22Rv1 (cell line): ENCODE measurements at regions not wholly inside any gene's neighbourhood (a gene's known extent, or its start where the extent isn't known, plus 50 kb on each side); places are given as distances from the start of the nearest gene placed in this dataset.

Experiments used
- H3K27ac ChIP-seq: fragments of 450-650 bp; 2 replicates; pipeline ENCODE4 v1.5.1; 2017
- ZFX ChIP-seq: fragments of 450-650 bp; IDR thresholded peaks from 2 replicates; pipeline ENCODE4 v1.6.1; 2017; ENCODE audit warnings: antibody characterized with exemption, borderline replicate concordance
- TF ChIP-seq, protein P1 (sequence below): fragments of 450-650 bp; IDR thresholded peaks from 2 replicates; pipeline ENCODE4 v1.5.1; 2017; ENCODE audit warnings: mild to moderate bottlenecking

DNA sequence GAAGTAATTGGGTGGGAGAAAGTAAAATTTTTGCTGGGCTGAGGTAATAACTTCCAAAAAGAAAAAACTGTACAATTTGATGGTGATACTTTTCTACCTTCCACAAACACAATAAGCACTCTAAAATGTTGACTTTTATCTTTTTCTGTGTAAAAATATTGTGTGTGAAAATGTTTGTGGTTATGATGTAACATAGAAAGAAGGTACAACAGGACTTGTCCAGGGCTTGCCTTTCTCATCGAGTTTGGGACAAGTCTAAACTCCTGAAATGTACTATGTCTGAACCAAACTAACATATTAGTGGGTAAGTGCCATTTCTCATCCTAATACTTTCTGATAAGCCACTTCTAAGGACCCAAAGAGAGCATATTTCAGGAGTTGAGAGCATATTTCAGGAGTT, 174.2 kb upstream of the PDGFD start:
- no peak overlapping the region for H3K27ac ChIP-seq
- TF ChIP-seq ZFX: no peak
- TF ChIP-seq, protein P1, sequence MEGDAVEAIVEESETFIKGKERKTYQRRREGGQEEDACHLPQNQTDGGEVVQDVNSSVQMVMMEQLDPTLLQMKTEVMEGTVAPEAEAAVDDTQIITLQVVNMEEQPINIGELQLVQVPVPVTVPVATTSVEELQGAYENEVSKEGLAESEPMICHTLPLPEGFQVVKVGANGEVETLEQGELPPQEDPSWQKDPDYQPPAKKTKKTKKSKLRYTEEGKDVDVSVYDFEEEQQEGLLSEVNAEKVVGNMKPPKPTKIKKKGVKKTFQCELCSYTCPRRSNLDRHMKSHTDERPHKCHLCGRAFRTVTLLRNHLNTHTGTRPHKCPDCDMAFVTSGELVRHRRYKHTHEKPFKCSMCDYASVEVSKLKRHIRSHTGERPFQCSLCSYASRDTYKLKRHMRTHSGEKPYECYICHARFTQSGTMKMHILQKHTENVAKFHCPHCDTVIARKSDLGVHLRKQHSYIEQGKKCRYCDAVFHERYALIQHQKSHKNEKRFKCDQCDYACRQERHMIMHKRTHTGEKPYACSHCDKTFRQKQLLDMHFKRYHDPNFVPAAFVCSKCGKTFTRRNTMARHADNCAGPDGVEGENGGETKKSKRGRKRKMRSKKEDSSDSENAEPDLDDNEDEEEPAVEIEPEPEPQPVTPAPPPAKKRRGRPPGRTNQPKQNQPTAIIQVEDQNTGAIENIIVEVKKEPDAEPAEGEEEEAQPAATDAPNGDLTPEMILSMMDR: no peak

DNA sequence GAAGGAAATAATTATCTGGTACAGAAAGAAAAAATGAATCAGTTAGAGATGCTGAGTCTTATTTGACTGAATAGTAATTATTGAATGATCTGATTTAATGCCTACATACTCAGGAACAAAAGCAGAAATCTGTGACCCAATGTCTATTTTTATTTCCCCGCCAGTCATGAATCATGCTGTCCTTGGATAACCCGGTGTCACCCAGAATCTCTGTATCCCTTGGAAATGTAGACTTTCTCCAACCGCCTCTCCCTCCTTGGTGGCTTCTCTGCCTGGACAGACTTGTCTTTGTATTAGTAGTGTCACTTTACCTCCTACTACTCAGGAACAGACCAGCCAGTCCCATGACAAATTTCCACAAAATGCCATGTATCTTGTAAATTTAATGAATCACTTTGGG, 173.3 kb upstream of the PDGFD start:
- TF ChIP-seq, protein P1: no peak
- TF ChIP-seq ZFX: no peak
- no peak overlapping the region for H3K27ac ChIP-seq

DNA sequence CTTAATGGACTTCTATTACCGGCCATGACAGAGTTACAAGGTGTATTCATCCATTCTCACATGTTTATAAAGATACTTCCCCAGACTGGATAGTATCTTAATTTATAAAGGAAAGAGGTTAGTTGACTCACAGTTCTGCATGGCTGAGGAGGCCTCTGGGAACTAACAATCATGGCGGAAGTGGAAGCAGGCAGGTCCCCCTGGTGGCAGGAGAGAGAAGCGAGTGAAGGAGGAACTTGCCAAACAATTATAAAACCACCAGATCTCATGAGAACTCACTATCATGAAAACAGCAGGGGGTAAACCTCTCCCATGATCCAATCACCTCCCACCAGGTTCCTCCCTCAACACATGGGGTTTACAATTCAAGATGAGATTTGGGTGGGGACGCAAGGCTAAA, 170.0 kb upstream of the PDGFD start:
- no peak overlapping the region for H3K27ac ChIP-seq
- no peak for TF ChIP-seq ZFX
- TF ChIP-seq, protein P1: peak; percentile 54

DNA sequence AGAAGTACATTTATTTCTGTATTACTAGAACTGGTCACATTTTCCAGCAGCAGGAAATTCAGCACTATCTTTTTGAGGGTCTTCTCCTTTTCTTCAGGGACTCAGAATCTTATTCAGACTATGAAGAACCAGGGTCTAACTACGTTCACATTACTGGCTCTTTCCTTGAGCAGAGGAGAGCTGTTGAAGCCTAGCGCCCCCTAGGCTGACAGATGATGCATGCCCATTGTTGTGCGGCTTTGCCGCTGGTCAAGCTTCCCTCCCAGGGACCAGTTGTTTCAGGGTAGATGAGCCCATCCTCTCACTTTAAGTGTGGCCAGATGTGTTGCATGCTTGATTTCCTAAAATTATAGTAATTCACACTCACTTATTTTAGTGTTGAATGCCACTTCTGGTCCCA, 168.2 kb upstream of the PDGFD start:
- no peak overlapping the region for H3K27ac ChIP-seq
- TF ChIP-seq, protein P1: peak; percentile 67
- no peak for TF ChIP-seq ZFX

DNA sequence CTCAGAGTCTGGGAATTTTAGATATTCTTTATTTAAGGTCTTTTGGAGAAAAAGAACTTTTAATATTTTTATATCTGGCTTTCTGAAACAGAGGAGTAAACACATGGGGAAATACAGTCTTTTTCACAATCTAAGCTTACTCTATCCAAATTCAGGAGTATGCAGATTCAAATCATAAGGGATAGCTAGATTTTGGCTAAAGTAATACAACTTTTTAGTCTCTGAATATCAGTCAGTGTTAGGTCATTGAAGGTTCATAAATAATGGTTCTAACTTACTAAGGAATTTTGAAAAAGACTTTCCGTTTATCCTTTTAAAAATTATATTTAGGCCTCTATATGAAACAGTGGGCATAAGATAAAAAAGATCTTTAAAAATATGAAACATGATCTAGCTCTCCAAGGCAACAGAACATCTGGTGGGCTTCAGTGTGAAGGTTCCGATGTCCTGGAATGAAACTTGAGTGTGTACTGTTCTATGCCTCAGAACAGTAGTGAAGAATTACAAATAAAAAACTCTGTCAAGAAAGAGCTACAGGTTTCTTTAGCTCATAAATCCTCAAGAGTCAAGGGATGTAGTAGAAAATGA, 165.2 kb upstream of the PDGFD start:
- no peak overlapping the region for H3K27ac ChIP-seq
- no peak for TF ChIP-seq ZFX
- TF ChIP-seq, protein P1: no peak

DNA sequence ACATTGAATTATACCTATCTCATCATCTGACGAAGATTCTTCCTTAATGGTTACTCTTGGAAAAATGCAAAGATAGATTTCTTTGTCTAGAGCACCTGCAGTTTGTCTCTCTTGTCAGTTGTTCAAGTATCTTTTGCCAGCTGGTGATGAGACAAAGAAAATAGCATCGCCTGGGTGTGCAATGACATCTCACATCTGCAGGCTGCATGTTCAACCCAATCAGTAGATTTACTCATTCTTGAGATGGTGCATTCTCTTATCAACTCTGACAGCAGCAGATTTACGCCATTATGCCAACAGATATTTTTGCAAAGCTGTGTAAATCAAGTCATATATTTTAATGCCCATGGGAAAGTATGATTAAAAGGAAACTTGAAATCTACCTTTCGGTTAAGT, 164.6 kb upstream of the PDGFD start:
- no peak for TF ChIP-seq ZFX
- TF ChIP-seq, protein P1: no peak
- peak overlapping the region; percentile 56 for H3K27ac ChIP-seq

DNA sequence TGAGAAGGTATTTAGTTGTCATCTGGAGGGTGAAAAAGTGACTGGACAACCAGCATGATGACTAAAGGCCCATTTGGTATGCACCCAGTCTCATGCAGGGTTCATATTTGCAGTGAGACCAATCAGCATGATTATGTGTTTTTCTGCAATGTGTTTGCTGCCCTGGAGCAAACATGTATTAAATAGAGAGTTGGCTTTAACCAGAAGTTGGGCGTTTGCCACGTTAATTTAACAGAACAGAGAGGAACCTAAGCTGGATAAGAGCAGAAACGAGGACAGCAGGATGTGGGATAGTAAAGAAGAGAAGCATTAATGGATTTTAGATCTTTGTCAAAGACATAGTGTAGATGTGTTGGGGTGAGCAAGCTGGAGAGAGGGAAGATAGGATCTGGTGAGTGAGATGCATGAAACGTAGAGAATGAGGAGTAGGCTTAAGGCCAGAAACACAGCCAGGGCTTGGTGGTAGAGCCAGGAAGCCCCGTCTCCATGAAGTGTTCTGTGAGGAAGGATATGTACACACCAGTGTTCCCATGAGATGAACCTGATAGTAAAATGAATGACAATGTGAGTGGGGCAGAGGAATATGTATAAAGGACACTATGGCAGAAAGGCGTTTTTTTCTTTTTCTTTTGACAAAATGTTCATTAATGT, 164.0 kb upstream of the PDGFD start:
- TF ChIP-seq, protein P1: no peak
- peak overlapping the region; percentile 56 for H3K27ac ChIP-seq
